ENCODE measurements at regions not wholly inside any gene's neighbourhood (a gene's known extent, or its start where the extent isn't known, plus 50 kb on each side); places are given as distances from the start of the nearest gene placed in this dataset.

- TF ChIP-seq POLR2A (IDR thresholded peaks at IDR 0.05) (no peak), CTCF (IDR thresholded peaks at IDR 0.05) (no peak)
These were observed 74.5 kb upstream of the DSC1 start for GRCh38 chr18:31237142-31237541.

Data from uterus (tissue), 2 donors.